ENCODE measurements at regions not wholly inside any gene's neighbourhood (a gene's known extent, or its start where the extent isn't known, plus 50 kb on each side); places are given as distances from the start of the nearest gene placed in this dataset.
A peak's percentile ranks its signal among the peaks of the same experiment; 100 is the strongest.

DNA sequence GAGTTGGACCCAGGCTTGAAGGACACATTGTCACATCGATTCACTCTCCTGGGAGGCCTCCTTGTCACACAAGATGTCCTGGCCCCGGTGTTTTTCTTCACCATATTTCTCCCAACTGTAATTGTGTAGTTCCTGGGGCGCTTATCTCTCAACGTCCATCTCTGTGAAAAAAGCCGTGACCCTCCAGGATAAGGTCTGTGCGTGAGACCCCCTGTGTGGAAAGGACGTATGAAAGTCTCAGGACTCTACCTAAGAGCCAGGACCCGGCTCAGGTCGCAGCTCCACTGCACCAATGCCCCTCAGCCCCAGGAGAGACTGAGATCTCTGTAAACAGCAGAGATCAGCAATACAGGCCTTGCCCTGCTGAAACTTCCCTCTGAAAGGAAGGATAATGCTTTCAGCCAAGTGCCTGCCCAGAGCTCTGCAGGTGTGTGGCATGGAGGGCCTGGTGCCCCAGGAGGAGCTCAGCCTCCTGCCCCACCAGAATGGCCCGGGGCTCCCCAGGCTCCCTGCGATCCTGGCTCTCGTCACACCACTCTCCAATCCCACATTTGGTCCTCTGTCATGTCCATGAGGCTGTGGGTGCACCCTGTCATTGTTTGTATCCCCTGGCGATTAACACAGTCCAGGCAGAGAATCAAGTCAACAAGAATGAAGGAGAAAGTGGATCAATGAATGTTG lies 119.2 kb upstream of the TMEM45B start:
- DNase-seq: no peak
- H3K27ac ChIP-seq (ENCODE audit: low read depth, low read length): no peak overlapping the region
- H3K4me3 ChIP-seq (ENCODE audit: low read length): no peak overlapping the region
- no CpG with 5 or more reads among the region's 13 CpGs for WGBS (ENCODE audit: extremely low coverage, insufficient coverage, low lambda C conversion rate)
- H3K79me1 ChIP-seq (ENCODE audit: low read length): no peaks in the 10 kb centered on the region
- H3K18ac ChIP-seq (ENCODE audit: low read length): no peak overlapping the region
- H4K8ac ChIP-seq (ENCODE audit: low read depth, low read length): no peak overlapping the region
- H2AK5ac ChIP-seq (ENCODE audit: low read length): no peak overlapping the region
- no peak overlapping the region for H2BK120ac ChIP-seq (ENCODE audit: low read depth, low read length)
- no peak overlapping the region for H2BK5ac ChIP-seq (ENCODE audit: low read length)
- H3K56ac ChIP-seq (ENCODE audit: low read length): no peak overlapping the region
- no peaks in the 10 kb centered on the region for H3K4me1 ChIP-seq (ENCODE audit: control insufficient read depth, low read depth, low read length)
- H3K4me2 ChIP-seq (ENCODE audit: low read length): no peak overlapping the region
- no peaks in the 10 kb centered on the region for H3K79me2 ChIP-seq (ENCODE audit: control insufficient read depth, insufficient read depth, low read length)
- H4K5ac ChIP-seq (ENCODE audit: low read length): no peak overlapping the region
- H3K36me3 ChIP-seq (ENCODE audit: control insufficient read depth, insufficient read depth, low read length): no peaks in the 10 kb centered on the region
- H3K23ac ChIP-seq (ENCODE audit: low read length): no peak overlapping the region
- no peak overlapping the region for H3K9ac ChIP-seq (ENCODE audit: low read length)
- no peak overlapping the region for H2BK15ac ChIP-seq (replicated peaks; ENCODE audit: low read depth)
- H3K27me3 ChIP-seq (ENCODE audit: insufficient read depth, low read length, poor library complexity): no peaks in the 10 kb centered on the region
- H3K4ac ChIP-seq (ENCODE audit: low read depth, low read length): no peak overlapping the region

DNA sequence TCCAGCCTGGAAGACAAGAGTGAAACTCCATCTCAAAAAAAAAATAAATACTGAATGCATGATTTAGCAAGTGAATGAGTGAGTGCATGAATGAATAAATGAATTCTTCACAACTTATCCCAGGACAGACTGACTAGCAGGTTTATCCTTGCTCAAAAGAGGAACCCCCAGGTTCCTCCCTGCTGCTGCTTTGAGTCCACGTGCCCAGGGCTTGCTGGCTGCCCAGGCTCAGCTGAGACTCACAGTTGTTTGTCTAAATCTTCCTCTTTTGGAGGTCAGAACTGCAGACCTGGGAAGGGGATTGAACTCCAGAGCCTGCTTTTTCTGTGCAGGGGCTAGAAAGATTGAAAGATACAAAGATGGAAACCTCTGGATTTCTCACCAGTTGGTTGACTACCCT lies 117.4 kb upstream of the TMEM45B start:
- Histone ChIP-seq H3K18ac (ENCODE audit: low read length) (no peak overlapping the region), H3K79me2 (ENCODE audit: control insufficient read depth, insufficient read depth, low read length) (no peaks in the 10 kb centered on the region), H2BK5ac (ENCODE audit: low read length) (no peak overlapping the region), H3K9ac (ENCODE audit: low read length) (no peak overlapping the region), H2BK120ac (ENCODE audit: low read depth, low read length) (no peak overlapping the region), H3K27ac (ENCODE audit: low read depth, low read length) (no peak overlapping the region), H3K4me1 (ENCODE audit: control insufficient read depth, low read depth, low read length) (no peaks in the 10 kb centered on the region), H3K23ac (ENCODE audit: low read length) (no peak overlapping the region), H3K4me3 (ENCODE audit: low read length) (no peak overlapping the region), H4K8ac (ENCODE audit: low read depth, low read length) (no peak overlapping the region), H3K56ac (ENCODE audit: low read length) (no peak overlapping the region), H4K5ac (ENCODE audit: low read length) (no peak overlapping the region), H3K4ac (ENCODE audit: low read depth, low read length) (no peak overlapping the region), H3K27me3 (ENCODE audit: insufficient read depth, low read length, poor library complexity) (no peaks in the 10 kb centered on the region), H3K4me2 (ENCODE audit: low read length) (no peak overlapping the region), H2AK5ac (ENCODE audit: low read length) (no peak overlapping the region), H2BK15ac (replicated peaks; ENCODE audit: low read depth) (no peak overlapping the region), H3K79me1 (ENCODE audit: low read length) (no peaks in the 10 kb centered on the region), H3K36me3 (ENCODE audit: control insufficient read depth, insufficient read depth, low read length) (no peaks in the 10 kb centered on the region)
- no CpG with 5 or more reads among the region's 1 CpG for WGBS (ENCODE audit: extremely low coverage, insufficient coverage, low lambda C conversion rate)
- no peak for DNase-seq

DNA sequence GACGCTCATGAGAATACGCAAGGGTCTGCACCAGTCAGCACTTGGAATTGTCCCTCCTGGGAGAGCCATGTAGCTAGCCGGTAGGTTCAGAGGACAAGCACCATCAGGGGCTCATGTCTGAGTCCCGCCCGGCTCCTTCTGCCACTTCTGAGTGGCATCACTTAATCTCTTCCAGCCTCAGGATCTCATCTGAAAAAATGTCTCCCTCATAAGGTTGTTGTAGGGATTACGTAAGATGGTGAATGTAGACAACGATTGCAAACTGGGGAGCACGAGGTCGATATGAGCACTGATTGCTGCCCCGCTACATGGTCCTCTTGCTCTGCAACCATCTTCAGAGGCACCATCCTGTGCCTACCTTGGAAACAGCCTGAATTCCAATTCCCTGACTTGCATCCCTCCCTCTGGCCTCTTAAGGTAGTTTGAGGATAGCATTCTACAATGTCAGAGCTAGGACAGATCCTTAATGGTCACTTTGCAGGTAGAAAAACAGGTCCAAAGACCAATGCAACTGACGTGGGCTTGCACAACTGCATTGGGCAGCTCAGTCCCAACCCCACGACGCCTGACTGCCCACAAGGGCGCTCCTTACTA lies 115.8 kb upstream of the TMEM45B start:
- H3K36me3 ChIP-seq (ENCODE audit: control insufficient read depth, insufficient read depth, low read length): no peaks in the 10 kb centered on the region
- H2BK120ac ChIP-seq (ENCODE audit: low read depth, low read length): no peak overlapping the region
- no peak overlapping the region for H3K18ac ChIP-seq (ENCODE audit: low read length)
- no peak overlapping the region for H3K27ac ChIP-seq (ENCODE audit: low read depth, low read length)
- H3K9ac ChIP-seq (ENCODE audit: low read length): no peak overlapping the region
- H3K27me3 ChIP-seq (ENCODE audit: insufficient read depth, low read length, poor library complexity): no peaks in the 10 kb centered on the region
- no peaks in the 10 kb centered on the region for H3K4me1 ChIP-seq (ENCODE audit: control insufficient read depth, low read depth, low read length)
- H2BK5ac ChIP-seq (ENCODE audit: low read length): no peak overlapping the region
- H4K8ac ChIP-seq (ENCODE audit: low read depth, low read length): no peak overlapping the region
- no peak overlapping the region for H3K4ac ChIP-seq (ENCODE audit: low read depth, low read length)
- H2AK5ac ChIP-seq (ENCODE audit: low read length): no peak overlapping the region
- no peak overlapping the region for H3K23ac ChIP-seq (ENCODE audit: low read length)
- WGBS (ENCODE audit: extremely low coverage, insufficient coverage, low lambda C conversion rate): no CpG with 5 or more reads among the region's 14 CpGs
- H2BK15ac ChIP-seq (replicated peaks; ENCODE audit: low read depth): no peak overlapping the region
- H3K79me1 ChIP-seq (ENCODE audit: low read length): no peaks in the 10 kb centered on the region
- H3K4me2 ChIP-seq (ENCODE audit: low read length): no peak overlapping the region
- H3K4me3 ChIP-seq (ENCODE audit: low read length): no peak overlapping the region
- H3K56ac ChIP-seq (ENCODE audit: low read length): no peak overlapping the region
- peak; percentile 35 for DNase-seq
- H4K5ac ChIP-seq (ENCODE audit: low read length): no peak overlapping the region
- H3K79me2 ChIP-seq (ENCODE audit: control insufficient read depth, insufficient read depth, low read length): no peaks in the 10 kb centered on the region

DNA sequence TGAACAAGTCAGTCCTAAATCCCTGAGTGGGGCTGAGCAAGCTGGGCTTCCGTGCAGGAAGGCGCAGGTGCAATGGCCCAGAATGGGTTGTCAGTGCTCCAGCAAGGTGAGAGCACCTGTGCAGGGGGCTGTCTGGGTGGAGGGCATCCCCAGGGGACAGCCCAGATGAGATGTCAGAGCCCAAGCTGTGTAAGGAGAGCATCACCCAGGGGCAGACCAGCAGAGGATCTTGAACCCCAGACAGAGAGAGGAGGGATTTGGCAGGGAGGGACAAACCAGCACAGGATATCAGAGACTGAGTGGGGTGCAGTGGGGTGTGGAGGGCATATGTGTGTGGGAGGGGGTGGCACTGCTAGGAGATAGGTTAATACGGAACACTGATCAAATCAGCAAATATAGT lies 114.9 kb upstream of the TMEM45B start:
- Histone ChIP-seq H3K56ac (ENCODE audit: low read length) (no peak overlapping the region), H3K79me2 (ENCODE audit: control insufficient read depth, insufficient read depth, low read length) (no peaks in the 10 kb centered on the region), H3K9ac (ENCODE audit: low read length) (no peak overlapping the region), H4K8ac (ENCODE audit: low read depth, low read length) (no peak overlapping the region), H3K36me3 (ENCODE audit: control insufficient read depth, insufficient read depth, low read length) (no peaks in the 10 kb centered on the region), H3K27me3 (ENCODE audit: insufficient read depth, low read length, poor library complexity) (no peaks in the 10 kb centered on the region), H3K4me1 (ENCODE audit: control insufficient read depth, low read depth, low read length) (no peaks in the 10 kb centered on the region), H3K79me1 (ENCODE audit: low read length) (no peaks in the 10 kb centered on the region), H4K5ac (ENCODE audit: low read length) (no peak overlapping the region), H3K27ac (ENCODE audit: low read depth, low read length) (no peak overlapping the region), H2BK120ac (ENCODE audit: low read depth, low read length) (no peak overlapping the region), H3K23ac (ENCODE audit: low read length) (no peak overlapping the region), H3K18ac (ENCODE audit: low read length) (no peak overlapping the region), H3K4me2 (ENCODE audit: low read length) (no peak overlapping the region), H2BK5ac (ENCODE audit: low read length) (no peak overlapping the region), H3K4me3 (ENCODE audit: low read length) (no peak overlapping the region), H2AK5ac (ENCODE audit: low read length) (no peak overlapping the region), H2BK15ac (replicated peaks; ENCODE audit: low read depth) (no peak overlapping the region), H3K4ac (ENCODE audit: low read depth, low read length) (no peak overlapping the region)
- no CpG with 5 or more reads among the region's 3 CpGs for WGBS (ENCODE audit: extremely low coverage, insufficient coverage, low lambda C conversion rate)
- DNase-seq: no peak

DNA sequence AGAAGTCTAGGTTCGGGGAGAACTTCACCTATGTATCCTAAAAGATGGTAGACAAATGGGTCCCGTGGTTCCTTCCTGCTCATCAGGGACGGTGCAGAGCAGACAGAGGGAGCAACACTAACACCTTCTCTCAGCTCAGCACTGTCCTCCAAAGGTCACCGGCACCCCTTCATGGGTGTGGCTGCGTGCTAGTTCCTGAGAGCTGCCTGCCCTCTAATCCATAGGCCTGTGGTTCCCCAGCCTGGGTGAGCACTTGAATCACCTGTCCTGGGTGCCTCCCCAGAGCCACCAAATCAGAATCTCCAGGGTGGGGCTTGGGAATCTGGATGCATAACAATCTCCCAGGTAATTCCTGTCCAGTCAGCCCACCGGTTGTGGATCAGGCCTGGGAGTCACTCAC lies 113.9 kb upstream of the TMEM45B start:
- Histone ChIP-seq H3K27me3 (ENCODE audit: insufficient read depth, low read length, poor library complexity) (no peaks in the 10 kb centered on the region), H3K79me2 (ENCODE audit: control insufficient read depth, insufficient read depth, low read length) (no peaks in the 10 kb centered on the region), H3K4me2 (ENCODE audit: low read length) (no peak overlapping the region), H3K4me1 (ENCODE audit: control insufficient read depth, low read depth, low read length) (no peaks in the 10 kb centered on the region), H3K23ac (ENCODE audit: low read length) (no peak overlapping the region), H4K8ac (ENCODE audit: low read depth, low read length) (no peak overlapping the region), H3K9ac (ENCODE audit: low read length) (no peak overlapping the region), H2BK15ac (replicated peaks; ENCODE audit: low read depth) (no peak overlapping the region), H3K79me1 (ENCODE audit: low read length) (no peaks in the 10 kb centered on the region), H3K56ac (ENCODE audit: low read length) (no peak overlapping the region), H4K5ac (ENCODE audit: low read length) (no peak overlapping the region), H3K4ac (ENCODE audit: low read depth, low read length) (no peak overlapping the region), H3K27ac (ENCODE audit: low read depth, low read length) (no peak overlapping the region), H3K18ac (ENCODE audit: low read length) (no peak overlapping the region), H3K36me3 (ENCODE audit: control insufficient read depth, insufficient read depth, low read length) (no peaks in the 10 kb centered on the region), H2BK5ac (ENCODE audit: low read length) (no peak overlapping the region), H3K4me3 (ENCODE audit: low read length) (no peak overlapping the region), H2AK5ac (ENCODE audit: low read length) (no peak overlapping the region), H2BK120ac (ENCODE audit: low read depth, low read length) (no peak overlapping the region)
- no CpG with 5 or more reads among the region's 6 CpGs for WGBS (ENCODE audit: extremely low coverage, insufficient coverage, low lambda C conversion rate)
- DNase-seq: no peak
